ENCODE measurements at regions not wholly inside any gene's neighbourhood (a gene's known extent, or its start where the extent isn't known, plus 50 kb on each side); places are given as distances from the start of the nearest gene placed in this dataset.
A peak's percentile ranks its signal among the peaks of the same experiment; 100 is the strongest.

GRCh38 chr10:127649642-127650041 lies 87.3 kb upstream of the FOXI2 start:
- Histone ChIP-seq H3K9me3 (replicated peaks; ENCODE audit: control insufficient read depth, insufficient read depth, low read length) (no peaks in the 10 kb centered on the region), H4K20me1 (replicated peaks; ENCODE audit: control insufficient read depth, extremely low read depth, insufficient read depth, low read length) (no peaks in the 10 kb centered on the region), H3K4me3 (replicated peaks in 1 of 3; ENCODE audit: insufficient read depth in 1 of 3, low read depth in 1 of 3, low read length in 3 of 3) (no peak overlapping the region), H3K36me3 (ENCODE audit: control insufficient read depth in 2 of 2, extremely low read depth in 1 of 2, insufficient read depth in 2 of 2, low read length in 2 of 2) (no peaks in the 10 kb centered on the region), H3K79me2 (ENCODE audit: control insufficient read depth, insufficient read depth, low read length) (no peaks in the 10 kb centered on the region), H3K27ac (ENCODE audit: insufficient read depth, low read depth, low read length) (no peak overlapping the region), H3K4me2 (ENCODE audit: insufficient read depth, low read length) (no peak overlapping the region), H3K9ac (replicated peaks; ENCODE audit: extremely low read depth, insufficient read depth, low read length) (no peak overlapping the region), H3K4me1 (ENCODE audit: control insufficient read depth, extremely low read depth, insufficient read depth, low read length) (no peaks in the 10 kb centered on the region), H3K9me1 (replicated peaks; ENCODE audit: control insufficient read depth, extremely low read depth, insufficient read depth, low read length) (no peaks in the 10 kb centered on the region), H2AFZ (ENCODE audit: low read depth, low read length) (no peak overlapping the region), H3K27me3 (ENCODE audit: control insufficient read depth in 2 of 2, insufficient read depth in 2 of 2, low read length in 2 of 2) (no peaks in the 10 kb centered on the region)
- intact Hi-C loops (cut with micrococcal nuclease) (loop anchor here (1.0 kb wide), 1 partner anchor 205 kb away; no protein-coding TSS in a partner anchor), dilution Hi-C loops (cut with MboI; ENCODE audit: extremely low pct_ligation_motif_present, low sequenced_read_pairs) (no loop called here)
- BruUV-seq (replicated peaks): no TSS peak
- CTCF ChIA-PET: interaction anchor here (1.0 to 2.2 kb wide), 2 partner anchors 46 to 204 kb away, joined by 5 to 29 read pairs; no protein-coding TSS in a partner anchor
- no peak for TF ChIP-seq JUN (IDR thresholded peaks at IDR 0.05; ENCODE audit: borderline replicate concordance, insufficient read depth, insufficient read length, low read depth)
- TF ChIP-seq POLR2A (IDR thresholded peaks at IDR 0.05; ENCODE audit: low read depth, low read length): no peak
- TF ChIP-seq CTCF (IDR thresholded peaks at IDR 0.05; ENCODE audit: extremely low read depth in 1 of 2, insufficient read depth in 1 of 2, low read depth in 1 of 2, low read length in 2 of 2): peak; percentile 8 to 28
- FAIRE-seq (no peak), DNase-seq (ENCODE audit: low read depth, low spot score) (peak; percentile 4)
- POLR2A ChIA-PET: no interaction called here

DNA sequence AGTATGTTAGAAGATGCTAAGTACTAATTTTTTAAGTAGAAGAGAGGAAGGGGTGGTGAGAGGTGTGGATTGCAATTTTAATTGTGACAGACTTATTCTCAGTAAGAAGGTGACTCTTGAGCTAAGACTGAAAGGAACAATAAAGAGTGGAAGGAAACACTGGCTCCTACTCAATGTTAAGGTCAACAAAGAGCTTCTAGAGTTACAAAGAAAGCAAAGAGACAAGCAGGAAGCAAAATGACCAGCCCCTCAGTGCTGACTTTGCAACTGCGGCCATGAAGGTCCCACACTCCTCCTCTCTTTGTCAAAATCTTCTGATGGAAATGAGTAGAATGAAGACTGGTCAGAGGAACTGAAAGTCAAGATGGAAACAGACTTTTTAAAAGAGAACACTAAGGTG lies 79.9 kb upstream of the FOXI2 start:
- Histone ChIP-seq H3K79me2 (ENCODE audit: control insufficient read depth, insufficient read depth, low read length) (no peaks in the 10 kb centered on the region), H3K27ac (ENCODE audit: insufficient read depth, low read depth, low read length) (no peak overlapping the region), H3K9me3 (replicated peaks; ENCODE audit: control insufficient read depth, insufficient read depth, low read length) (no peaks in the 10 kb centered on the region), H4K20me1 (replicated peaks; ENCODE audit: control insufficient read depth, extremely low read depth, insufficient read depth, low read length) (no peaks in the 10 kb centered on the region), H2AFZ (ENCODE audit: low read depth, low read length) (no peak overlapping the region), H3K27me3 (ENCODE audit: control insufficient read depth in 2 of 2, insufficient read depth in 2 of 2, low read length in 2 of 2) (no peaks in the 10 kb centered on the region), H3K4me2 (ENCODE audit: insufficient read depth, low read length) (no peak overlapping the region), H3K36me3 (ENCODE audit: control insufficient read depth in 2 of 2, extremely low read depth in 1 of 2, insufficient read depth in 2 of 2, low read length in 2 of 2) (no peaks in the 10 kb centered on the region), H3K4me1 (ENCODE audit: control insufficient read depth, extremely low read depth, insufficient read depth, low read length) (no peaks in the 10 kb centered on the region), H3K9ac (replicated peaks; ENCODE audit: extremely low read depth, insufficient read depth, low read length) (no peak overlapping the region), H3K4me3 (replicated peaks in 1 of 3; ENCODE audit: insufficient read depth in 1 of 3, low read depth in 1 of 3, low read length in 3 of 3) (no peak overlapping the region), H3K9me1 (replicated peaks; ENCODE audit: control insufficient read depth, extremely low read depth, insufficient read depth, low read length) (no peaks in the 10 kb centered on the region)
- TF ChIP-seq CTCF (IDR thresholded peaks at IDR 0.05; ENCODE audit: extremely low read depth in 1 of 2, insufficient read depth in 1 of 2, low read depth in 1 of 2, low read length in 2 of 2) (no peak), GATA2 (IDR thresholded peaks at IDR 0.05; ENCODE audit: insufficient read depth, insufficient read length, low read depth, low read length) (no peak), POLR2A (IDR thresholded peaks at IDR 0.05; ENCODE audit: low read depth, low read length) (no peak), JUN (IDR thresholded peaks at IDR 0.05; ENCODE audit: borderline replicate concordance, insufficient read depth, insufficient read length, low read depth) (no peak), MYC (IDR thresholded peaks at IDR 0.05; ENCODE audit: low read depth, low read length) (no peak), FOS (IDR thresholded peaks at IDR 0.05; ENCODE audit: borderline replicate concordance, insufficient read depth, low read length) (no peak), MAX (IDR thresholded peaks at IDR 0.05; ENCODE audit: insufficient read depth, insufficient read length) (no peak), POLR2AphosphoS5 (IDR thresholded peaks at IDR 0.05; ENCODE audit: insufficient read depth, low read depth, low read length) (no peak), EZH2 (IDR thresholded peaks at IDR 0.05; ENCODE audit: borderline replicate concordance, low read depth, low read length, severe bottlenecking) (no peak)
- POLR2A ChIA-PET: no interaction called here
- BruUV-seq (replicated peaks): no TSS peak
- FAIRE-seq (no peak), DNase-seq (ENCODE audit: low read depth, low spot score) (no peak)
- CTCF ChIA-PET: no interaction called here
- intact Hi-C loops (cut with micrococcal nuclease) (no loop called here), dilution Hi-C loops (cut with MboI; ENCODE audit: extremely low pct_ligation_motif_present, low sequenced_read_pairs) (no loop called here)

Measured in endothelial cell of umbilical vein (primary cell).